ENCODE measurements at regions not wholly inside any gene's neighbourhood (a gene's known extent, or its start where the extent isn't known, plus 50 kb on each side); places are given as distances from the start of the nearest gene placed in this dataset.

DNA sequence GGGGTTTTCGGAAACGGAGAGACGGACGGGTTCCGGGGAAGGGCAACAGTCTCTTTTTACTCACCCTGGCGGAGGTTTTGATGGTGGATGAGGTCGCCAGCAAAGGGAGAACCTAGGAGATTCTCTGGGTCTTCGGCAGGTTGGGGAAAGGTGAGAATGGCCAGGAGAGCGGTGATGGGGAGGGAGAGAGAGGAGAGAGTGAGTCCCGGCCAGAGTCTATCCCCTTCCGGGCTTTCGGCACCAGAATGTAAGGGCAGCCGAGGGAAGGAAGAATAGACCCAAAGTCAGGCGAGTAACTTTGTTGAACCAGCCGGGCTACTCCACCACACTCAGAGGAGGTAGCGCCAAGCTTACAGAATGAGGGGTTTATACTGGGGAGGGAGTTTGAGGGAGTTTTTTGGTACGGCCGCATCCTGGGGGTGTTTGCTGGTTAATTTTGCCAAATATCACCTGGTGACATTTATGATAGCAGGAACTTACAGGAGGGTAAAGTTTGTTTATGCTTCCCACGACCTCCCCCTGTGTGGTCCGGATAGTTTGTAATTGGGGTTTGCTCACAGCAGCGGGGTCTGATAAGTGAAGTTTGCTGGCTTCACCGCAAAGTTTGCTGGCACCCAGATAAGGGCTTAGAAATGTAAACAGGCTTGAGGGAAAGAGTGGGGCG lies 141.1 kb upstream of the ETV3 start:
- H3K4me2 ChIP-seq (ENCODE audit: low read length) = no peak overlapping the region
- no peaks in the 10 kb centered on the region for H3K9me3 ChIP-seq (ENCODE audit: insufficient read depth, low read length)
- no peak for TF ChIP-seq EZH2phosphoT487 (IDR thresholded peaks at IDR 0.05; ENCODE audit: low read depth)
- TF ChIP-seq, protein P1, sequence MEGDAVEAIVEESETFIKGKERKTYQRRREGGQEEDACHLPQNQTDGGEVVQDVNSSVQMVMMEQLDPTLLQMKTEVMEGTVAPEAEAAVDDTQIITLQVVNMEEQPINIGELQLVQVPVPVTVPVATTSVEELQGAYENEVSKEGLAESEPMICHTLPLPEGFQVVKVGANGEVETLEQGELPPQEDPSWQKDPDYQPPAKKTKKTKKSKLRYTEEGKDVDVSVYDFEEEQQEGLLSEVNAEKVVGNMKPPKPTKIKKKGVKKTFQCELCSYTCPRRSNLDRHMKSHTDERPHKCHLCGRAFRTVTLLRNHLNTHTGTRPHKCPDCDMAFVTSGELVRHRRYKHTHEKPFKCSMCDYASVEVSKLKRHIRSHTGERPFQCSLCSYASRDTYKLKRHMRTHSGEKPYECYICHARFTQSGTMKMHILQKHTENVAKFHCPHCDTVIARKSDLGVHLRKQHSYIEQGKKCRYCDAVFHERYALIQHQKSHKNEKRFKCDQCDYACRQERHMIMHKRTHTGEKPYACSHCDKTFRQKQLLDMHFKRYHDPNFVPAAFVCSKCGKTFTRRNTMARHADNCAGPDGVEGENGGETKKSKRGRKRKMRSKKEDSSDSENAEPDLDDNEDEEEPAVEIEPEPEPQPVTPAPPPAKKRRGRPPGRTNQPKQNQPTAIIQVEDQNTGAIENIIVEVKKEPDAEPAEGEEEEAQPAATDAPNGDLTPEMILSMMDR (IDR thresholded peaks at IDR 0.05; ENCODE audit: low read depth, low read length) = no peak
- H3K4me3 ChIP-seq (ENCODE audit: low read length) = no peak overlapping the region
- H3K79me2 ChIP-seq (ENCODE audit: low read length) = no peaks in the 10 kb centered on the region
- no peak overlapping the region for H3K9ac ChIP-seq (ENCODE audit: low read length)
- H4K20me1 ChIP-seq (ENCODE audit: insufficient read depth, low read length) = no peaks in the 10 kb centered on the region
- H2AFZ ChIP-seq (ENCODE audit: low read depth, low read length) = no peak overlapping the region
- peaks cover 66% of the 10 kb centered on the region for H3K27me3 ChIP-seq (ENCODE audit: low read depth, low read length)
- H3K4me1 ChIP-seq (ENCODE audit: low read length) = peaks cover 5% of the 10 kb centered on the region; the same call in 1 of the 2 replicates
- no peak overlapping the region for H3K27ac ChIP-seq (ENCODE audit: low read length)
- no peaks in the 10 kb centered on the region for H3K36me3 ChIP-seq (replicated peaks; ENCODE audit: low read depth, low read length)

DNA sequence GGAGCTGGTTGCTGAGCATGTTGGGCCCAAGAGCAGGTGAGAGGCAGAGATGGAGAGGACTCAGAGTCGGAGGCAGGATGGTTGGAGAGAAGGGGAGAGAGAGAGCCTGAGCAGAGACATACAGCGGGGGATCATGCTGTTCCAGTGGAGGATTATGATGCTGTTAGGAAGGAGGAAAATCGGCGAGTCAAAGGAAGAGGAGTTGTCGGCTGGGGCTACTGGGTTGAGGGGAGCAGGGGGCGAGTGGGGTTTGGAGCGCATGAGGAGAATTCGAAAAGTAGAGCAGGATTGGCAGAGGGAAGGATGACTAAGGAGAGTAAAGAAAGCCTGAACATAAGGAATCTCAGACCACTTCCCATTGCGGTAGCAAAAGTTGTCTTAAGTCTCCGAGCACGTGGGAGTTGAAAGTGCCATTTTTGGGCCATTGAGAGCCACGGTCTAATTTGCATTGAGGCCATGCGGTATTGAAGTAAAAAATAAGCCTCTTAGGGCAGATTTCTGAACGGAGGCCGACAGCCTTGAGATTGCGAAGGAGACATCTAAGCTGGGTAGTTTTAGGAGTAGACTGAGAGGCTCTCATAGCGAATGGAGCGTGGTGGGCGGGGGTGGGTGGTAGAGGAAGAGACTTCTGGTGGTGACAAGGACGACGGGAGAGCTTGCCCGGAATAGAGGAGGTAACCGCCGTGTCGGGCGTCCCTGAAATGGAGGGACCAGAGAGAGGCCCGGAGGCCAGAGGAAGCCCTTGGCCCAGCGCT lies 140.4 kb upstream of the ETV3 start:
- no peak for TF ChIP-seq EZH2phosphoT487 (IDR thresholded peaks at IDR 0.05; ENCODE audit: low read depth)
- TF ChIP-seq, protein P1 (IDR thresholded peaks at IDR 0.05; ENCODE audit: low read depth, low read length) = no peak
- Histone ChIP-seq H3K27me3 (ENCODE audit: low read depth, low read length) (peaks cover 60% of the 10 kb centered on the region), H3K79me2 (ENCODE audit: low read length) (no peaks in the 10 kb centered on the region), H3K36me3 (replicated peaks; ENCODE audit: low read depth, low read length) (no peaks in the 10 kb centered on the region), H4K20me1 (ENCODE audit: insufficient read depth, low read length) (no peaks in the 10 kb centered on the region), H3K4me3 (ENCODE audit: low read length) (no peak overlapping the region), H3K27ac (ENCODE audit: low read length) (no peak overlapping the region), H2AFZ (ENCODE audit: low read depth, low read length) (no peak overlapping the region), H3K4me1 (ENCODE audit: low read length) (peaks cover 5% of the 10 kb centered on the region; the same call in 1 of the 2 replicates), H3K9me3 (ENCODE audit: insufficient read depth, low read length) (no peaks in the 10 kb centered on the region), H3K4me2 (ENCODE audit: low read length) (no peak overlapping the region), H3K9ac (ENCODE audit: low read length) (no peak overlapping the region)

DNA sequence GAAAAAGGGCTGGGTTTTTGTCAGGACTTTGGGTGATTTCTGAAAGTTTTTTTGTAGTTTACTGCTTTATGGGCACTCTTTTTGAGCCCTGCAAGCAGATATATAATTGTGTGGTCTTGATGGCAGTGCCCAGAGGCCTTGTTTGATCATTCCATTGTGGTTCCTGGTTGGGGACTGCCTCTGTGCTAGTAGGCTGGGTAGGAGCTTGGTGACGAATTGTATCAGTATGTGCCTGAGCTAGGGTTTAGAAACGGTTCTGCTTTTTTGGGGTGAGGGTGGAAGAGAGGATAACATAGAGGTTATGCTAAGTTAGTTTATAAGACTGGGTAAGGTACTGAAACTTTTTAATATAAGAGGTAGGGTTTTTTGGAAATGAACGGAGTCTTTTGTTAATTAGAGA lies 139.7 kb upstream of the ETV3 start:
- Histone ChIP-seq H3K4me1 (ENCODE audit: low read length) (peaks cover 2% of the 10 kb centered on the region; the same call in 1 of the 2 replicates), H3K27me3 (ENCODE audit: low read depth, low read length) (peaks cover 58% of the 10 kb centered on the region), H3K79me2 (ENCODE audit: low read length) (no peaks in the 10 kb centered on the region), H3K27ac (ENCODE audit: low read length) (no peak overlapping the region), H3K36me3 (replicated peaks; ENCODE audit: low read depth, low read length) (no peaks in the 10 kb centered on the region), H3K9me3 (ENCODE audit: insufficient read depth, low read length) (no peaks in the 10 kb centered on the region), H3K9ac (ENCODE audit: low read length) (no peak overlapping the region), H2AFZ (ENCODE audit: low read depth, low read length) (no peak overlapping the region), H3K4me3 (ENCODE audit: low read length) (no peak overlapping the region), H4K20me1 (ENCODE audit: insufficient read depth, low read length) (no peaks in the 10 kb centered on the region), H3K4me2 (ENCODE audit: low read length) (no peak overlapping the region)
- TF ChIP-seq, protein P1 (IDR thresholded peaks at IDR 0.05; ENCODE audit: low read depth, low read length) = no peak
- no peak for TF ChIP-seq EZH2phosphoT487 (IDR thresholded peaks at IDR 0.05; ENCODE audit: low read depth)

DNA sequence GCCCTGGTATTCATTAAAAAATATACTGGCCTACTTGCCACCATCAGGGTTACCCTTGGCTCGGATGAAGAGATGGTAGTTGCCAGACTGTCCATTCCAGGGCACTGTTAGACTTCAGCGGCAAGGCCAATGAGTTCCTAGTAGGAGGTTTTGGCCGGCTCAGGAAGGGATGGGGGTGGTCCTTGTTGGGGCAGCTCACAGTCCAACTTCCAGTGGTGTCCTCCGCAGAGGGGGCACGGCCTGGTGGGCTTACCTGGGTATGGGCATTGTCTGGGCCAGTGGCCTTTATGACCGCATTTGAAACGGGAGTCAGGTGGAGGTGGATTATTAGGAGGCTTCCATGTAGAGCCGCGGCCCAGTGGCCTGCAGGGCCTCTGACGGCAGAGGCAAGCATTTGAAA lies 139.1 kb upstream of the ETV3 start:
- TF ChIP-seq EZH2phosphoT487 (IDR thresholded peaks at IDR 0.05; ENCODE audit: low read depth) = no peak
- TF ChIP-seq, protein P1 (IDR thresholded peaks at IDR 0.05; ENCODE audit: low read depth, low read length) = no peak

More for the DNA sequence above, 139.1 kb upstream of the ETV3 start:
- Histone ChIP-seq H4K20me1 (ENCODE audit: insufficient read depth, low read length) (no peaks in the 10 kb centered on the region), H3K27ac (ENCODE audit: low read length) (no peak overlapping the region), H3K36me3 (replicated peaks; ENCODE audit: low read depth, low read length) (no peaks in the 10 kb centered on the region), H3K9ac (ENCODE audit: low read length) (no peak overlapping the region), H3K4me3 (ENCODE audit: low read length) (no peak overlapping the region), H3K4me1 (ENCODE audit: low read length) (peaks cover 2% of the 10 kb centered on the region), H3K79me2 (ENCODE audit: low read length) (no peaks in the 10 kb centered on the region), H3K27me3 (ENCODE audit: low read depth, low read length) (peaks cover 59% of the 10 kb centered on the region), H3K4me2 (ENCODE audit: low read length) (no peak overlapping the region), H3K9me3 (ENCODE audit: insufficient read depth, low read length) (no peaks in the 10 kb centered on the region), H2AFZ (ENCODE audit: low read depth, low read length) (no peak overlapping the region)

Data from OCI-LY3 (cell line).